GM18951 (cell line): ENCODE measurements at regions not wholly inside any gene's neighbourhood (a gene's known extent, or its start where the extent isn't known, plus 50 kb on each side); places are given as distances from the start of the nearest gene placed in this dataset.

ENCODE experiments used
- POLR2A ChIP-seq: IDR thresholded peaks from 4 replicates; pipeline ENCODE4 v1.6.1; 2011; ENCODE audit warnings: mild to moderate bottlenecking; ENCODE audit not compliant: insufficient read length, insufficient read depth; ENCODE audit errors: extremely low read depth
- in situ Hi-C: fragments of 300-500 bp; cut with MboI; formaldehyde crosslinking; loops from one replicate; pipeline ENCODE4 v1.12.0; 2022; ENCODE audit warnings: low sequenced_read_pairs, mixed read lengths, inconsistent platforms; ENCODE audit not compliant: unreplicated experiment

- in situ Hi-C loops = no loop called here
These were observed 117.2 kb upstream of the SCAF11 start for GRCh38 chr12:46107591-46107990.

DNA sequence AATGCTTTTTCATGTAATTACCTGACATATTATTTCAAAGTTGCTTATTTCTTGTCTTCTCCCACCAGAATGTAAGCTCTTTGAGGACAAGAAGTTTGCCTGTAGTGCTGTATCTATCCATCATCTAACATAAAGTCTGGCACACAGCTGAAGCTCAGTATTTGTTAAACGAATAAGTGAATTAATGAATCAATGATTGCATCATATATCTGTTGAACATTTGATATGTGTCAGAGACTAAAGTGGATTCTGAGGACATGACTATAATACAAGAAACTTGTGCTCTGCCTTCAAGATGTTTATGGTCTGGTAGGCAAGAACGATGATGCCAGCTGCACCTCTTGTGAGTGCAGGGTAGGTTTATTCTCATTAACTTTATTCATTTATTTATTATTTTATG lies 115.4 kb upstream of the SCAF11 start:
- in situ Hi-C loops = no loop called here
- TF ChIP-seq POLR2A = no peak

More at GRCh38 chr12:46107591-46107990, 117.2 kb upstream of the SCAF11 start:
- no peak for TF ChIP-seq POLR2A

DNA sequence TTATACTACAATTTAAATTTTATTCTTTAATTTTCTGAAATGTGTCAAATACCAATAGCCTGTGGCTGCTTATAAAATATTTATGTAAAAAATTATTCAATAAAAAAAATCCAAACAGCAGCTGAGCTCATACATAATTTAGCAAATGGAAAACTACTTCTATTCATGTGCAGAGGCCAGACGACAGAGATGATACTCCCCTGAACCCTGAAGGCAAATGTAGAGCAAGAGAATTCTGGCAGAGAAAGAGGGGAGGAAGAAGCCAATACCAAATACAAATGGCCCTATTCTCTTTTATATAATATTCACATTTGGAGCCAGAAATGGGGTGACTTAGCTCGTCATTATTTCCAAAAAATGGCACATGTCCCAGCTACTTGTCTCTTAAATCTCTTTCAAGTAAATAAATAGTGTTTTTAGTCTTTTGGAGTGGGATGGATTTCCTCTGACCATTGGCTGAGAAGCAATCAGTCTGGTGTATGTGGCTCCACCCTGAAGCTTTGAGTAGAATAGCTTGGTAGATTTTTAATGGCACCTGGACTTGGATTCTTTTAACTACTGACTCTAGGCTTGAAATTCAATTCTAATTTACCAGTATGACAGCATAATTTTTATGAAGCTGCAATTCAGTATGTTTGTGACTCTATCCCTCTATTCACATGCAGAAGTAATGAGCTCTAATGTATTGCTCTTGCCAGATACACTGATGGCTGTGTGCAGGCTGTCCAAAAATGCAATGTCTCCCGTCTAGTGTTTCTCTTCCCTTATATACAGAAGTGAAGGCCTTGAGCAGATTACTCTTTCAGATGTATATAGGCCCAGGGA lies 113.4 kb upstream of the SCAF11 start:
- TF ChIP-seq POLR2A = no peak
- in situ Hi-C loops = no loop called here

DNA sequence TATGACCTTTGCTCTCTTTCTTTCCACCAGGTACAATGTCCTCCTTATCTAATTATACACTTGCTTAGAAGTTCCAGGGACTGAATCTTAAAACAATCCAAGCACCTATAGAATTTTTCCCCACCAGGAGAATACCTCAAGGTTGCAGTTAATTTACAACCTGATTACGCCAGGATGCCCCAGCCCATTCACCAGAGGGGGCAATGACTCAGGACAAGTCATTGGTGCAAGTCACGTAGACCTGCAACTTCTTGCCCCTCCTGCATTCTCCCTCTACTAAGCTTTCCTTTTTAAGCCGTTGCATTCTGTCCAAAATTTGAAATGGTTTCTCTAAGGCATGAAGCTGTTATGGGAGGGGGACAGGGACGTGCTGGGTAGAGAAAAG lies 111.1 kb upstream of the SCAF11 start:
- in situ Hi-C loops = no loop called here
- TF ChIP-seq POLR2A = no peak

DNA sequence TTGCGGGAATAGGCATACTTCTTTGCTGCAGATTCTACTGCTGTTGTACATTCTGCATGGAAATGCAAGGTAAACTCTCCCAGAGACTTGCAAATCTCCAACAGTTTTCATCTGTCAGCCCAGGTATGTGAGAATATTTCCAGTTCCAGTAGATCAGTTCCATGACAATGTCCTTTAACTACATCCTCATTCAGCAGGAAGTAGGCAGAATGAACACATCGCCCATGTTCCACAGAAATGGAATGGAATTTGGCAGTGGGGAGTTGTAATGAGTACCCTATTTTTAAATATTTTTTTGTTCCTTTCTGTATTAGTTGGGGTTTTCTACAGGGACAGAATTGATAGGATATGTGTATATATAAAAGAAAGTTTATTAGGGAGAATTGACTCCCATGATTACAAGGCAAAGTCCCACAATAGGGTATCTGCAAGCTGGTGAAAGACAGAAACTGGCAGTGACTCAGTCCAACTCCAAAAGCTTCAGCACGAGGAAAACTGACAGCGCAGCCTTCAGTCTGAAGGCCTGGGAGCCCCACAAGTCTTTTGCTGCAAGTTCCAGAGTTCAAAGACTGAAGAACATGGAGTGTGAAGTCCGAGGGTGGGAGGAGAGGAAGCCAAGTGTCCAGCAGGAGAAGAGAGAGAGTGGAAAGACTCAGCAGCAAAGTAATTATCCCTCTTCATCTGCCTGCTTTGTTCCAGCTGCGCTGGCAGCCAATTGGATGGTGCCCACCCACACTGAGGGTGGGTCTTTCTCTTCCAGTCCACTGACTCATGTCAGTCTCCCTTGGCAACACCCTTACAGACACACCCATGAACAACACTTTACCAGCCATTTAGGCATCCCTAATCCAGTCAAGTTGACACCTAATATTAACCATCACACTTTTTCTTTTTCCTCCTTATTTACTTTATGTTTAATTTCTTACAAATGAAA lies 110.4 kb upstream of the SCAF11 start:
- in situ Hi-C loops = no loop called here
- no peak for TF ChIP-seq POLR2A

- TF ChIP-seq POLR2A = no peak
- in situ Hi-C loops = no loop called here
These were observed 99.2 kb upstream of the SCAF11 start for GRCh38 chr12:46089414-46090162.

GRCh38 chr12:46087916-46088439 lies 97.6 kb upstream of the SCAF11 start:
- in situ Hi-C loops = no loop called here

DNA sequence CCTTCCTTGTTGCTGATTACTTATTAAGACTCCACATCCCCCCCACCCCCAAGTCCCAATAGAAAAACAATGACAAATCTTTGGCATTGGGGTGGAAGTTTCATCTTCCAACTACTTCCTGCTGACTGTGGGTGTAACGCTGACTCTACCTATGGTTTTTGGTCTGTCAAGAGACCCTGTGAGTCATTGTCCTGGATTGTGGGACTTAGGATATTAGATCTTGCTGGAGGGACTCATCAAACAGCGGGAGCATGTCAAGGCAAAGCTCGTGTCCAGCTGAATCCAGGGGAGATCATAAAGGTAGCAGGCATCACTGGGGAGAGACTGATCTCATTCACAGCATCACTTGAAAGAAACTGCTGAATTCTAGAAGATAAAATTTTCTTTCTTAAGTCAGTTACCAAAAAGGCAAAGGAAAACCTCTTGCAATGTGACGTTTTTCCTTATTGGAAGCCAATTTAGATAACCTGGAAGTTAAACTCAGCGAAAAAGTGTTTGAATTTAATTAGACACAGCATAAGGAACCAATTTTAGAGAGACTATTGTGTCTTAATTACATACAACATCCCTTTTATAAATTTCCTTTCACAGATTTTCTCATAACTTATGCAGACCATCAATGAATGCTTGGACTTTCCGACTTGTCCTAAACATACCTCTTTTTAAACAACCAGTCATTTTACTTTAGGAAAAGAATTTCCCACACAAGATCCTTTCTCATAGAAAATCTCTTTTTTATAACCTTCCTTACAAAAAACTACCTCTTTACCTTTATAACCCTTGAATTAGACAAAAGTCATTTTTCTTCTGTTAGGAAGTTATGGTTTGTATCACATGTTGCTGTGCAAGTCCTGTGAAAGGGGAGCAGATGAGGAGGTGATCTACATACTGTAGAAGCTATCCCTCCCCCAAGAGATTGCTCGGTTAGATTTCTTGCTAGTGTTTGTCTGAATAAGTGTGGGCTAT lies 94.6 kb upstream of the SCAF11 start:
- in situ Hi-C loops = no loop called here
- no peak for TF ChIP-seq POLR2A

More at GRCh38 chr12:46087916-46088439, 97.6 kb upstream of the SCAF11 start:
- no peak for TF ChIP-seq POLR2A

DNA sequence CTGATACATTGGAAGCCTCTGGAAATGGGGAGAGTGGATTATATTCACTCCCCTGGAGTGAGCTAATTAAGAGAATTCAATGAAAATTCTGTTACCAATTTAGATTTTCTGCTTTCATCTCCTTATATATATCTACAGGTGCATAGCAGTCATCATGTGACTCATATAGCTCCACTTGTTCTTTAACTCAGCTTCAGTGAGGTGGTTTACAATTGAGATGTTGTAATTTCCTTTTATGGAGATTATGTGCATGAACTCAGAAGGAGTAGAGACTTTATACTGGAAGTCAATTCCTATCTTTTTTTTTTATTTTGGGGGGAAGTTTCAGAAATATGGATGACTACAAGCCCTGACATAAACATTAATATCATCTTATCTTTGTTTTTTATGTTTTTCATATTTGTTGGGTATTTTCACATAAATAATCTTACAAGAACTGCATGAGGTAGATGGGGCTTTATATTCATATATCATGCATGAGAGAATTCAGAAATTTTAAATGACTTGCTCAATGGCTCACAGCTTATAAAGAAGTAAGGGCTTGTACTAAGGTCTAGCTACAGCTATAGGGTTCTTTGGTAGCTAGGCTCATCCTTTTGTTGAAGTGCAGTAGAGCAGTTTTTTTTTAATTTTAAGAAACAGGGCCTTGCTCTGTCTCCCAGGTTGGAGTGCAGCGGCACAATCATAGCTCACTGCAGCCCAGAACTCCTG lies 92.3 kb upstream of the SCAF11 start:
- in situ Hi-C loops = no loop called here
- TF ChIP-seq POLR2A = no peak

- in situ Hi-C loops = no loop called here
- TF ChIP-seq POLR2A = no peak
These were observed 82.9 kb upstream of the SCAF11 start for GRCh38 chr12:46073321-46073720.
